Hematopoietic multipotent progenitor cell treated with erythropoietin and hydrocortisone succinate and interleukin-3 and kit ligand, for 17 days (in vitro differentiated cells): ENCODE measurements at regions not wholly inside any gene's neighbourhood (a gene's known extent, or its start where the extent isn't known, plus 50 kb on each side); places are given as distances from the start of the nearest gene placed in this dataset.

Experiments
- DNase-seq: peaks from one replicate; pipeline ENCODE4 v3.0.0-alpha.2; 2015; ENCODE audit warnings: low spot score

DNA sequence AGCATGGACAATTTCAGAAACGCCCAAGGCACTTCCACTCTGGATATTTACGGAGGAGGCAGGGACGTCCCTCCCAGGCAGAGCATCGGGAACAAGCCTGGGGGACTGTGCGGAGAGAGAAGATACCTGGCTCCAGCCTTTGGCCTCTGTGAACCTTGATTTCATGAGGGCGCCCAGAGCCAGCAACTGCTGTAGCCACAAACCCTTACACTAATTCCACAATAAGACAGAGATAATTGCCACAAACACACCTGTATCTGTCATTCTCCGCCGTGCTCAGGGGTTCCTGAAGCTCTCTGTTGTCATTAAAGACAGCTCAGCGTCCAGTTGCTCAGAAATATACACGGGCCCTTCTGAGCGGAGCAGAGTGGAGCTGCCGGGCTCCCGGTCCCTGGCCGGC lies 1292.1 kb downstream of the TBC1D22A start:
- DNase-seq = no peak

DNA sequence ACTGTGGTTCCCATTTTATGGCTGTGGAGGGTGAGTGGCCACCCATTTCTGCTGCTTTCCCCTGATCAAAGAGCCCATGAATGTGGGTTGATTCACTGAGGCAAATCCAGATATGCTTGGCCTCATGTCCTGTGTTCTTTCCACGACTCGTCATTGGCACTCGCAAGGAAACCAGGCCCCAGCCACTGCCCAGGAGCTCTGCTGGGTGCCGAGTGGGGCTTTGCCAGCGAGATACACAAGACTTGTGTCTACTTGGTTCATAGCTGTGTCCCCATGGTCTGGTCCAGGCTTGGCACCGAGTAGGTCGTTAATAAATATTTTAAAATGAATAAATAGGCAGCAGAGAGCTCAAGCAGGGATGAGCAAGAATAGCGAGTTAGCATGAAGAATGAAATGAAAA lies 1291.5 kb downstream of the TBC1D22A start:
- no peak for DNase-seq

DNA sequence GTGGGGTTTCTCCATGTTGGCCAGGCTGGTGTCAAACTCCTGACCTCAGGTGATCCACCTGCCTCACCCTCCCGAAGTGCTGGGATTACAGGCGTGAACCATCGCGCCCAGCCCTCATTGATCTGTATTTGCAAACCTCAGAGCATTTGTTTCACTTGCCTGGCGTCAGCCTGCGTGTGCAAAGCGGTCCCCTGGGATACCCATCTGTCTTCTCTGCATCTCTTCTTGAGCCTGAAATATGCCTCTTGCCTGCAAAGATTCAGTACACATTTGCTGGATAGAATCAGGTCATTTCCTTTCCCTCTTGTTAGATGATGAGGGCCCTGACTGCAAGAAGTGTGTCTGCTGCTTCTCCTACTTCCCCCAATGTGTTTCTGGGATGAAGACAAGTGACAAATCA lies 1291.0 kb downstream of the TBC1D22A start:
- DNase-seq = no peak

DNA sequence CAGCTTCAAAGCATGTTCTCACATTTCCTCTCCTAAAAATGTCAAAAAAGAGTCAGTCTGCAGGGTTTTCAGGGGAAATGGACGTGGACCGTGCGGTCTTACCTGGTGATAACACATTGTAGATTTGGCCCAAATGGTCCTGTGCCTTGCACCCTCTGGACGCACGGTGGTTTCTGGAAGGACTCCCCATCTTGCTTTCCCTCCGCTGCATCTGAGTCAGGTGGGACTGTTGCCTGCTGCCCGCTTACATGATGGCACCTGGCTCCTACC lies 1290.1 kb downstream of the TBC1D22A start:
- no peak for DNase-seq

DNA sequence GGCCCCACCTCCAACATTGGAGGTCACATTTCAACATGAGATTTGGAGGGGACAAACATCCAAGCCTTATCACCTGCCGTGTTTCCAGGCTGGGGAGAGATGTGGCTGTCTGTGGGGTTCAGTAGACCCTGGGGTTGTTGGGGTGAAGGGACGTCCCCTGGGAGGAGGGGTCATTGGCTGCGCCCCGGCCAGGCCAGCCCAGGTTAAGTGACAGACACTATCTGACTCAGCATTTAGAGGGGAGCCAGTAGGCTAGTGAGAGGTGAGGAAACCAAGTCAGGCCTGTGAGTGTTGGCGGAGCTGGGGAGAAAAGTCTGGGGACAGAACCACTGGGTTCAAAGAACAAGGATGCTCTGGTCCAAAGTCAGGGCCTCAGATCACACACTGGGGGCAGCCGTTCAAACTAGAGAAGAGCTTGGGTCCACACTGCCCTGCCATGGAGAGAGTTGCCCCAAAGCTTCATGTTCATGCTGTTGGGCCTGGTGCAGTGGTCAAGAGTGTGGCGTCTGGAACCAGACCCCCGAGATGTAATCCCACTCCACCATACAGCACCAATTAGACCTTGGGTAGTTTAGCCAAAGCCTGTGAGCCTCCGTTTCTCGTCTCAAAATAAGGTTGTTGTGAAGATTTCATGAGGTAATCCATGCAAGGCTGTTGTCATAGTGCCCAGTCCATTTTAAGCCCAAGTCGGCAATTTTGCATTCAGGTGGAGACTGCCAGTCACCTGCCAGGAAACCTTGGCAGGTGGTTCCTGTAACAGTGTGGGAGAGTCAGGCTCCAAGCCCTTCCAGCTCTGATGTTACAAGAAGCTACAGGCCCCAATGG lies 1289.6 kb downstream of the TBC1D22A start:
- DNase-seq = no peak

DNA sequence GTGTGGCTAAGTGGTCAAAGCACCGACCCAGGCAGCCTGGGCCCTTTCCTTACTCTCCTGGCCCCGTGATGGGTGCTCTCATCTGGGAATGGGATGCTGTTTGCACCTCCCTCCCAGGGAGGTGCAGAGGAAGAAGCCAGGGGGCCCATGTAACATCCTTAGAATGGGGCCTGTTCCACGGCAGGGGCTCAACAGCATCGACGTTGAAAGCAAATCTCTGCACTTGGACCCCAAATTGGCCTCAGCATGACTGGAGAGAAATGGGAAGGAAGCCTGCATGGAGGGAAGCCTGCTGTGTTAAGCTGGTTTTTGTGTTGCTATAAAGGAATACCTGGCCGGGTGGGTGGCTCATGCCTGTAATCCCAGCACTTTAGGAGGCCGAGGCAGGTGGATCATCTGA lies 1288.4 kb downstream of the TBC1D22A start:
- DNase-seq = no peak

DNA sequence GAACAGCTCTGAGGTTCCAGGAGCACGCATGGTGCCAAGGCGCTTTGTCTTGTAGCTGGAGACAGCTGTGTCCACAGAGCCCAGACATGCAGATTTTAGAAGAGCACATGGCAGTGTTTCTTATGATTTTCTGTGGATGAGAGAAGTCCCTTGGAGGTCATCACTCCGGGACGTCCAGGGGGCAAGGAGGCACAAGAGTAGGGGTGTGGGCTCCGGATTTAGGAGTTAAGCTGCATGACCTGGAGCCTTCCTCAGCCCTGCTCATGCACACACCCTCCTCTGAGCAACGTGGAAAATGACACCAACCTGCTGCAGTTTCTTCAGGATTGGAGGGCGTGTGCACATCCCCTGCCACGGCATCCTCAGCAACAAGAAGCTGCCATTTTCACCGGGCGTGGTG lies 1286.7 kb downstream of the TBC1D22A start:
- no peak for DNase-seq

DNA sequence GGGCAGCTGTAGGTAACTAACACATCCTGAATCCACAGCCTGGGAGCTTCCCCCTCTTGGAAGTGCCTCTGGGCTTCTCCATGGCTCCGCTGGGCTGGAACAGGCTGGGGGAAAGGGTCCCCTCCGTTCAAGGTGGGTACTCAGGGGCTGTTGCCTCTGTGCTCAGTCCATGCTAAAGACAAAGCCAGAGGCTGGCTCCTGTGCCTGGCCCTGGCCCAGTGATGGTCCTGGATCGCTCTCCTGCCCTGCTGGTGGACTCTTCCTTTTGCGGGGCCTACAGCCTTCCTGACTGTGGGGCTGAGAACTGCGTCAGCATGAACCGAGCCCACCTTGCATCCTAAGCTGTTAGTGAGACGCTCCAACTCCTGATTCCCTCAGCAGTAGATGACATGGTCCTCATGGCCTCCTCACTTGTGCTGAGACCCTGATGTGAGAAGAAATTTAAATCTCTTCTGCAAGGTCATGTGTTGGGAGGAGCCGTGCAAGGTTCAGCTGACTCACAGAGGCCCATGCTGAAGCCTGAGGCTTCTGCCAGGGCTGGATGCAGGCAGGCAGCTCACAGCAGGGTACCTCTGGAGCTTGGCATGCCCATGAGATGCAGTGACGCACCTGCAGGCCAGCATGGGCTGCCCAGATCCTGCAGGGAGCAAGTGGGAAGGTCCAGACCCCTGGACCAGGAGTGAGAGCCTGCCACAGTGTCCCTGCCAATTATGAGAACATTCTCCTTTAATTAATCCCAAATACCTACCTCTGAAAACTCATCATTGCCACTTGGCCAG lies 1285.5 kb downstream of the TBC1D22A start:
- DNase-seq = no peak

DNA sequence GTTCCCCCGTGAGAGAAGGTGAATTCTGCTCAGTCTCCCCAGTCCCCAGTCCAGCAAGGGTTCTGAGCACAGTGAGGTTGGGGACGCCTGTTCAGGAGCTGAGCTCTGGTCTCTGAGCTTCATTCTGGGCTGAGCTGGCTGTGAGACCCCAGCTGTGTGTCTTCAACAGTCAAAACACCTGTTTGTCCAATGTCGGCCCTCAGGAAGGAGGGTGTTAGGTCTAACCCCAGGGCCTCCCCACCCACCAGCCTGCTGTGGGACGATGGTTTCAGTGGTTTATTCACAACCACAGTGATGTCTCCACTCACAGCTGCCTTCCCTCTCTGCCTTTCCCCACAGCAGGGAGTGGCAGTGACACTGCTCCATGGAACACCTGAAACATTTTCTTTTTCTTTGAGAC lies 1282.9 kb downstream of the TBC1D22A start:
- no peak for DNase-seq

DNA sequence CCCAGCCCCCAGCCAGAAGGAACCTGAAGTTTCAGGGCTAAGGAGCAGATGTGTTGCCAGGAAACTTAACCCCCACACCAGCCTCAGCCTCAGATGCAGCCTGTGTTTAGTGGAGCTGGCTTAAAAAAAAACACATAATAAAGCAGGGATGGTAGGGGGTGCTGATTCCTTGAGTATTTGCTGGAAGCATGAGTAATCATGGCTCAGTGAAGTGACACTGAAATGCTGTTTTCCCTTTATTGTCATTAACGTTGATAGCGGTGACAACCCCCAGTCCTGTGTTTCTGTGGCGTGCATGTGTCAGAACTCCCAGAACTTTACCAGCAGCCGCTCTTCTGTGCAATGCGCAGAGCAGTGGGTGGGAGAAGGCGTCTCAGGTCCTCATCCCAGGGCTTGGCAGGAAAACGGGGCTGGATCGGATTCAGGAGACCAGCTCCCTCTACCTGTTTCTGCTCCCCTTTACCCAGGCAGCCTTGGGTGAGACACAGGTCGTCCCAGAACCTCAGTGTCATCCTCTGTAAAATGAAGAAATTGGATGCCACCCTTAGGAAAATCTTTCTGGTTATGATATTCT lies 1282.1 kb downstream of the TBC1D22A start:
- DNase-seq = no peak

DNA sequence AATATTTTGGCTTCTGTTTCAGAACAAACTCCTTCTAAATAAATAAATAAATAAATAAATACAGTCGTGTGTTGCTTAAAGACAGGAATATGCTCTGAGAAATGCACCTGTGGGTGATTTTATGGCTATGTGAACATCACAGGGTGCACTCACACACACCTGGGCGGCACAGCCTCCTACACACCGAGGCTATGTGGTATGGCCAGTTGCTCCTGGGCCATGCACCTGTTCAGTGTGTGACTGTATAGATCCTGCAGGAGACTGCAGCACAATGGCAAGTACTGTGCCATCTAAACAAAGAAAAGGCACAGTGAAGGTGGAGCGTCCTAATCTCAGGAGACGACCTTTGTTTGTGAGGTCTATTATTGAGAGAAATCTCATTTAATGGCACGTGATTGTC lies 1281.1 kb downstream of the TBC1D22A start:
- no peak for DNase-seq

DNA sequence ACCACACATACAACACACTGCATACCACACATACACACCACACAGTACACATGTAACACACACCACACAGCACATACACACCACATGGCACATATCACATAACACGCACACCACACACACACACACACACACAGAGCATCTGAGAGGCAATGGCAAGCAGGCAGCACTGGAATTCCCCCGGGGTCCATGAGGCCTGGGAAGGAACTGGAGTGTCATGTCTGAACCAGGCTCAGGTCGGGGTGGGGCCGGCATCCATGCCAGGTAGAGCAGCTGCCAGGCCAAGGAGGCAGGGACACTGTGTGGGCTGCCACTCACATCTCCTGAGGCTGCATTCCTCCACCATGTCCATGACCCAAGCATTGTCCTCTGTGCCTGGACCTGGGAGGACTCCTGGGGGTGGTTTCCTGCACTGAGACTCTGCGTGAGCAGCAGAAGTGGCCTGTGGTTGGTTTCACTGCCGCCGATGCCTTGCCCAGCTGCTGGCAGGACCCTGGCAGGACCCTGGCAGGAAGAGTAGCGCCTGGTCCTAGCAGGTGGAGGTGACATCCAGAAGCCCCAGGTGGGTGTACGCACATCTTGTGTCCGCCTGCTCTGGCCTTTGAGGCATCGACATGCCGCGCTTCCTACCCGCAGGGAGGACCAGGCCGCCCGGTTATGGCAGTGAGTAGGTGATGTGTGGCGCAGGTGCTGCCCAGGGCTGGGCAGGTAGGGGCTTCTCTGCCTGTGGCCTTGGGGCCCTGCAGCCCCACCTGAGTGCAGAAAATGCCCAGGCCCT lies 1280.4 kb downstream of the TBC1D22A start:
- no peak for DNase-seq

DNA sequence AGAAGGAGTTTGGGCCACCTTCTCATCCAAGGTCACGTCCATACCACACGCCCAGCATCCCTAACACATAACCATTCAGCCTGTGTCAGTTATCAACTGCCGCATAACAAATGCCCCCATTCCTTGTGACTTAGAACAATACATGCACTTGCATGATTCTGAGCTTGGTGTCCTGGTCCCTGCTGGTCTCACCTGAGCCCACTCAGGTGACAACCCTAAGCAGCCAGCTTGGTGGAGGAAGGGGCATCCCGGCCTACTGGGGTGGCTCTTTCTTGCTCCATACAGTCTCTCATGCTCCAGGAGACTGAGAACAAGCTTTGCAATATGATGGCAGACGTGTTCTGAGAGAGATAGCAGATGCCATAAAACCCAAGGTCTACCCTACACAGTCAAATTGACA lies 1276.9 kb downstream of the TBC1D22A start:
- DNase-seq = no peak

DNA sequence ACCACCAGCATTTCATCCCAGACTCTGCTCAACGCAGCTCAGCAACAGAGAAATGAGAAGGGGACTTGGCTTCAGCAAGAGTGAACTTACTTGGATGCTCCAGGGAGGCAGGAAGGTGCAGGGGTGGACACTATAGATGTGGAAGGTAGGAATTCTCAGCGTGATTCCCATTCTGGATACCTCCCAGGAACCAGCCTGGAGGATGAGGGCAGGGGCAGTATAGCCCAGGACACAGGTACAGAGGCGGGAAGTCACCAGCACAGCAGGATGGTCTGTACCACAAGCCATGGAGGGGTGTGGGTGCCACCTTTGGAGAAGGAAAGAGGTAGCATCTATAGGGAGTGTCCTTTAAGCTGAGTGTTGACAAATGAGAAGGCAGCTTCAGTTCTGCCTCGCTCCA lies 1275.2 kb downstream of the TBC1D22A start:
- DNase-seq = no peak

DNA sequence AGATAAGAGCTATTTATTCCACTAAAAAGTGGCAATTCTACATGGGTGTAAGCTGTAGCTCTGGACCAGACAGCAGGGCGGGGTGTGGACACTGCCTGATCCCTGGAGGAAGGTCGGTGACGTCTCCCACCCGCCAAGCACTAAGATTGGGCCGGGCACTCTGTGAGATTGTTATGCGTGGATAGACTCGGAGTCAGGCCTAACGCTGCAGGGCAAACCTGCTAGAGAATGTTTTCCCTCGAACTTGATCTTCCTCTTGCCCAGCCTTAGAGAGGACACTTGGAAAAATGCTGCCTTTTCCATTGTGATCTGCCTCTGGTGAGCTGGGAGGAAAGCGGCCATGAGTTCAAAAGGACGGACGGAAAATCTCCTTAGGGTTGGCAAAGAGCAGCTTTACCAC lies 1273.4 kb downstream of the TBC1D22A start:
- no peak for DNase-seq

DNA sequence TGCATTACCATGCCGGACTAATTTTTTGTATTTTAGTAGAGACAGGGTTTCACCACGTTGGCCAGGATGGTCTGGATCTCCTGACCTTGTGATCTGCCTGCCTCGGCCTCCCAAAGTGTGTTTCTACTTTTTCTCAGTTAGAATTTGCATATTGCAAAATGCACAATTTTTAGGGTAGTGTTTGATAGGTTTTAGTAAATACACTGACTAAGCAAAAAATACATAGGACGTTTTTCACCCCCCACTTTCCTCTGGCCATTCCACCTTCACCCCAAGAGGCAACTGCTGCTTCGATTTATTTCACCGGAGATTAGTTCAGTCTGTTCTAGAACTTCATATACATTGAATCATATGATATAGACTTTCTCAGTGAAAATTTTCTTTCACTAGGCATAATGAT lies 1269.1 kb downstream of the TBC1D22A start:
- no peak for DNase-seq

DNA sequence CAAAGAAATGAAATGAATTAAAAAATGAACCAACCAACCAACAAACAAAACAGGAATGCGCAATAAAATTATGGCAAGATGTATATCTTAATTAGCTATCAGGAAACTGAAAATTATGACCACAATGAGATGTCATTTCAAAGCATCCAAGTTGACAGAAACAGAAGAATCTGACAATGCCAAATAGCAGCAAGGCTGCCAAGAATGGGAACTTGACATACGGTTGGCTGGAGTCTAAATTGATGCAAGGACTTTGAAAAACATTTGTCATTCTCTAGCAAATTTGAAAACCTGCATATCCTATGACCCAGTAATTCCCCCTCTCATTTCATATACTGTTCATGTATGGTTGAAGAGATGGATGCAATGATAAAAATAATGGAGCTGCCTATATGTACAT lies 1262.6 kb downstream of the TBC1D22A start:
- no peak for DNase-seq

DNA sequence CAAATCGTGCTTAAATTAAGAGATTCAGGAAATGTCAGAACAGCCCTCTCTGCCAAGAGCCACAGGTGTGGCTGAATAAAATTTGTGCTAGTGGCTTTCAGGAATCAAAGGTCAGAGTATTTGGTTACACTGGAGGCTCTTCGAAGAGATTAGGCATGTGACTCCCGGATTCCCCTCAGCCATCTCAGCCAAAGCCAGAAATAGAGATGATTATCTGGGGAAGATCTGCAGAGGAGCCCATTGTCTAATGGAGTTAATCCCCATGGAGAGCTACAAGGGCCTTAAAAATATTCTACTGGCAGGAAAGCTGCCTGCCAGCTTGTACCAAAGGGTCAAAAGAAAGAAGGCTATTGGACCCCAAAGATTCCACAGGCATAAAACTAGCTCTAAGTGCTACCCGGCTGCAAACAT lies 1259.5 kb downstream of the TBC1D22A start:
- DNase-seq = no peak

DNA sequence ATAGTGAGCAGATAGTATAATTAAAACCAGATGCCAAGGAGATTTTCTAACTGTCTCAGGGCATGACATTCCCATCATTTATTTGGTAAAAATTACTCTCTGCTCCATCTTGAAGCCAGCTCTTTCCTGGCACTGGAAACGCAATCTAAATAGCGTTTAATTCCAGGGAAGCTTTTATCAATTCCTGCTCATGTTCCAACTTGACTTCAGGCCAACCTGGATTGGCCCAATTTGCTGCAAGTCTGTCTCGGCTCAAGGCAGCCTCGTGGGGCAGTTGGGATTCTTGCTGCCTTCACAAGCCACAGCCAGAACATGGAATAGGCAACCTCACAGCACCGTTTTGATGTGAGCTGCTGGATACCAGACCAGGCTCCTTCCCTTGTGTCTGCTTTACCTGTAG lies 1255.9 kb downstream of the TBC1D22A start:
- no peak for DNase-seq

DNA sequence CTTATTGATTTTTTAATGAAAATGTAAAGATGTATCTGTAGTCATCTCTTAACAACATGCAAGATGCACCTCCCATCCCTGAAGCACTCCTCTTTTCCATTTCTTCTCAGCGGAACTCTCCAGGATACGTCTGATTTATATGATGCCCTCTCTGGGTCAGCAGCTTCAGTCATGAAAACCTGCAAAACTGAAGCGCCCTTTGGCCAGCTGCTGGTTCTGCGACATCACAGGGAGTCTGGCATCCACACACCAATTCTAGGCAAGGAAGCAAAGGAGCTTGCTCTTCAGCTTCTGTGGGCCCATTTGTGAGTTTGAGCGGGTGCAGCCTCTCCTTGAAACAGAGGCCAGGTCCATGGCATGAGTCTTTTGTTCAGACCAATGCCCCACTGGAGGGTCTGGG lies 1253.3 kb downstream of the TBC1D22A start:
- DNase-seq = no peak

DNA sequence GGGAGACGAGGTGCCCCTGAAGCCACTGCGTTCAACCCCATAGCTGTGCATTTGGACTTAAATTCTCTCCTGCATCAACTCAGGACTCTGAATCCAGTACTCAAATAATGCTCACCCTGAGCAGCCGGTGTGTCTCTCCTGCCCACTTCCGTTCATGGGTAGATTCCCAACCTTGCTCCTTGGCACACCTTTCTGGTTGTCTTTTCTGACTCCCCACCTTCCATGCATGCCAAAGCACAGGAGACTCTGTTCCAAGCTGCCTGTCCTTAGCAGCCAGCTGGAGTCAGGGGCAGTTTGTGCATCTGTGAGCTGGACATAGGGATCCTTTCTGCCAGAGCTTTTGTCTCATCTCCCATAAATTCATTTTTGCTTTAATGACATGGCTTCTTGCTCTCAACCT lies 1242.5 kb downstream of the TBC1D22A start:
- no peak for DNase-seq

DNA sequence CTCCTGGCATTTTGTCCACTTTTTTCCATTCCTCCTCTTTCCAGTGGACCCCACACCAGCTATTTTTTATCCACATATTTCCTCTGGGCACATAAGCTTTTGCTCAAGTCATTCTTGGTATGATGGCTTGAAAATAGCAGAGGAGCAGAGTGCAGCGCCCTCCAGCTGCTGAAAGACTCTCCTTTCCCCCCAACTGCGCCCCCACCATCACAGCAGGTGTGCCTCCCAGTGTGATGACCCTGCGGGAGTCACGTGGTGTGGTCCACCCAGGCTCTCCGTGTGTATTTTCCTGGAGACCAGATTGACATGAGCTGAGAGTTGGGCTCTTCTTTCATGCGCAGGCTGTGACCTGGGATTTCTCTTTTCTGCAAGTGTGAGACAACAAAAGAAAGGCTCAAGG lies 1241.6 kb downstream of the TBC1D22A start:
- no peak for DNase-seq

DNA sequence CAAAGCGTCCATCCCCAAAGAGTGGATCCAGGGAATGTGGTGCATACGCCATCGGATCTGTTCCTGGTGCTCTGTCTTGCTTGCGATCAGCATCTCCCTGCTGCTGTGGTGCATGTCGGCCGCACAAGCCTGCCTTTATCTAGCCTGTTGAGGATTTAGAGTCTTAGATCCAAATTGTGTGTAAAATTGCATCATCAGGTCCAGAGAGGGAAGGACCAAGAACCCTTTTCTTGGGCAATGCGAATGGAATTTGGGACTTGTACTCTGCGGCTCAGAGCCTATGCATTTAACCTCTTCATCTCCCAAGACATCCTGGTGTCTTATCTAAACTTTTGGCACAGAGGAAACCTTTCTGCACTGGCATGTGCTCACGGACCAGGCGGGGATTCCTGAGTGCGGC lies 1238.7 kb downstream of the TBC1D22A start:
- no peak for DNase-seq
